ENCODE measurements at regions not wholly inside any gene's neighbourhood (a gene's known extent, or its start where the extent isn't known, plus 50 kb on each side); places are given as distances from the start of the nearest gene placed in this dataset.

DNA sequence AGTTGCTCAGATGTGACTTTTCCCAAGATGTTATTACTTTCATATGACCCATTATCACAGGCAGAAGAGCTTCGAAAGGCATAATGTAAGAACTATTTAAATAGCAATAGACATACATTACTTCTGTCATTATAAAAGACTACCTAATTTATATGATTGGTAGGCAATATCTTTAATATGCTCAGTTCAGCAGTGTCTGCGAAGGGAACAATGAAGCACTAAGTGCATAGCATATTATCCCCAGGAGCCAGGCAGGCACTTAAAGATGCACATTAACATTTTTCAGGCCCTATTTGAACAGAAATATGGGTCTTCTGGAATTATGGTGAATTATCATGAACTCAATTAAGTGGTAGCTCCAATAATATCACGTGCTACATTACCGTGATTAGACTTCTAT lies 217.8 kb downstream of the EPM2A start:
- TF ChIP-seq, protein P1, sequence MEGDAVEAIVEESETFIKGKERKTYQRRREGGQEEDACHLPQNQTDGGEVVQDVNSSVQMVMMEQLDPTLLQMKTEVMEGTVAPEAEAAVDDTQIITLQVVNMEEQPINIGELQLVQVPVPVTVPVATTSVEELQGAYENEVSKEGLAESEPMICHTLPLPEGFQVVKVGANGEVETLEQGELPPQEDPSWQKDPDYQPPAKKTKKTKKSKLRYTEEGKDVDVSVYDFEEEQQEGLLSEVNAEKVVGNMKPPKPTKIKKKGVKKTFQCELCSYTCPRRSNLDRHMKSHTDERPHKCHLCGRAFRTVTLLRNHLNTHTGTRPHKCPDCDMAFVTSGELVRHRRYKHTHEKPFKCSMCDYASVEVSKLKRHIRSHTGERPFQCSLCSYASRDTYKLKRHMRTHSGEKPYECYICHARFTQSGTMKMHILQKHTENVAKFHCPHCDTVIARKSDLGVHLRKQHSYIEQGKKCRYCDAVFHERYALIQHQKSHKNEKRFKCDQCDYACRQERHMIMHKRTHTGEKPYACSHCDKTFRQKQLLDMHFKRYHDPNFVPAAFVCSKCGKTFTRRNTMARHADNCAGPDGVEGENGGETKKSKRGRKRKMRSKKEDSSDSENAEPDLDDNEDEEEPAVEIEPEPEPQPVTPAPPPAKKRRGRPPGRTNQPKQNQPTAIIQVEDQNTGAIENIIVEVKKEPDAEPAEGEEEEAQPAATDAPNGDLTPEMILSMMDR (IDR thresholded peaks at IDR 0.05), result no peak
- TF ChIP-seq POLR2A (IDR thresholded peaks at IDR 0.05), result no peak

All from Peyer's patch (tissue), 4 donors.